Putamen (tissue), 1 donor: ENCODE measurements at regions not wholly inside any gene's neighbourhood (a gene's known extent, or its start where the extent isn't known, plus 50 kb on each side); places are given as distances from the start of the nearest gene placed in this dataset.
"Not testable (repeated sequence)": the region's sequence is repeated elsewhere in the genome, so short reads cannot be mapped to it uniquely, and the experiment has no call there.

Source experiments
- DNase-seq: peaks from one replicate; pipeline ENCODE4 v3.0.0-alpha.2; 2016; ENCODE audit warnings: low spot score

- peak; percentile 49 for DNase-seq
Observed at GRCh38 chr12:131576734-131577133, 134.2 kb upstream of the SFSWAP start.

- no peak for DNase-seq
Observed at GRCh38 chr12:131577766-131578165, 133.1 kb upstream of the SFSWAP start.

GRCh38 chr12:131578828-131579470, 131.9 kb upstream of the SFSWAP start:
- DNase-seq = no peak

- DNase-seq = no peak
Observed at GRCh38 chr12:131583090-131583712, 127.7 kb upstream of the SFSWAP start.

GRCh38 chr12:131586269-131586668, 124.6 kb upstream of the SFSWAP start:
- DNase-seq = no peak

- no peak for DNase-seq
Observed at GRCh38 chr12:131586761-131587160, 124.1 kb upstream of the SFSWAP start.

- DNase-seq = no peak
Observed at GRCh38 chr12:131587565-131587964, 123.3 kb upstream of the SFSWAP start.

GRCh38 chr12:131589221-131589897, 121.5 kb upstream of the SFSWAP start:
- DNase-seq = no peak

- DNase-seq = no peak
Observed at GRCh38 chr12:131589966-131590365, 120.9 kb upstream of the SFSWAP start.

- no peak for DNase-seq
Observed at GRCh38 chr12:131591136-131591535, 119.8 kb upstream of the SFSWAP start.

- no peak for DNase-seq
Observed at GRCh38 chr12:131591714-131592709, 118.9 kb upstream of the SFSWAP start.

GRCh38 chr12:131592972-131593371, 117.9 kb upstream of the SFSWAP start:
- DNase-seq = no peak

- no peak for DNase-seq
Observed at GRCh38 chr12:131593406-131593805, 117.5 kb upstream of the SFSWAP start.

- DNase-seq = no peak
Observed at GRCh38 chr12:131596115-131596514, 114.8 kb upstream of the SFSWAP start.

GRCh38 chr12:131597333-131597732, 113.6 kb upstream of the SFSWAP start:
- DNase-seq = no peak

GRCh38 chr12:131598717-131599116, 112.2 kb upstream of the SFSWAP start:
- no peak for DNase-seq

GRCh38 chr12:131599190-131600159, 111.4 kb upstream of the SFSWAP start:
- DNase-seq = no peak

- DNase-seq = peak; percentile 45
Observed at GRCh38 chr12:131600160-131600532, 110.7 kb upstream of the SFSWAP start.

GRCh38 chr12:131601499-131601898, 109.4 kb upstream of the SFSWAP start:
- not testable (repeated sequence) for DNase-seq

GRCh38 chr12:131603106-131603938, 107.6 kb upstream of the SFSWAP start:
- no peak for DNase-seq
